Neural progenitor cell (in vitro differentiated cells): ENCODE measurements at regions not wholly inside any gene's neighbourhood (a gene's known extent, or its start where the extent isn't known, plus 50 kb on each side); places are given as distances from the start of the nearest gene placed in this dataset.
"Not testable (repeated sequence)": the region's sequence is repeated elsewhere in the genome, so short reads cannot be mapped to it uniquely, and the experiment has no call there.

ENCODE experiments used
- DNase-seq: peaks from one replicate; pipeline ENCODE4 v3.0.0-alpha.2; 2016; ENCODE audit warnings: low spot score
- H2AFZ ChIP-seq: fragments of 200-600 bp; sonication (generic); replicated peaks from 2 replicates; pipeline ENCODE4 v1.6.1; 2016; ENCODE audit warnings: antibody characterized with exemption
- H3F3A ChIP-seq: fragments of 200-600 bp; sonication (generic); 2 replicates; pipeline ENCODE4 v1.6.1; 2016; ENCODE audit warnings: antibody characterized with exemption, low read depth
- H3K27ac ChIP-seq: fragments of 200-600 bp; sonication (generic); 2 replicates; pipeline ENCODE4 v1.5.1; 2016; ENCODE audit warnings: mild to moderate bottlenecking
- H3K27me3 ChIP-seq: fragments of 200-600 bp; sonication (generic); 2 replicates; pipeline ENCODE4 v1.6.1; 2016; ENCODE audit warnings: mild to moderate bottlenecking, moderate library complexity
- H3K36me3 ChIP-seq: fragments of 200-600 bp; sonication (generic); 2 replicates; pipeline ENCODE4 v1.5.1; 2016
- H3K4me1 ChIP-seq: fragments of 200-600 bp; sonication (generic); 2 replicates; pipeline ENCODE4 v1.6.1; 2016; ENCODE audit warnings: mixed run types
- H3K4me2 ChIP-seq: fragments of 200-600 bp; sonication (generic); 2 replicates; pipeline ENCODE4 v1.6.1; 2016
- H3K4me3 ChIP-seq: fragments of 200-600 bp; sonication (generic); 2 replicates; pipeline ENCODE4 v1.5.1; 2016
- H3K79me2 ChIP-seq: fragments of 200-600 bp; sonication (generic); 2 replicates; pipeline ENCODE4 v1.6.1; 2016; ENCODE audit warnings: low read depth
- H3K9ac ChIP-seq: fragments of 200-600 bp; sonication (generic); 2 replicates; pipeline ENCODE4 v1.6.1; 2016
- H3K9me3 ChIP-seq: fragments of 200-600 bp; sonication (generic); 2 replicates; pipeline ENCODE4 v1.5.1; 2016; ENCODE audit warnings: low read depth
- H4K20me1 ChIP-seq: fragments of 200-600 bp; sonication (generic); 2 replicates; pipeline ENCODE4 v1.6.1; 2016; ENCODE audit warnings: low read depth
- H3K27ac Mint-ChIP-seq: 3 replicates; pipeline ENCODE4 v1.8.0; 2021; ENCODE audit warnings: mixed read lengths
- H3K27me3 Mint-ChIP-seq: 2 replicates; pipeline ENCODE4 v1.8.0; 2022; ENCODE audit warnings: low read depth, mild to moderate bottlenecking, inconsistent platforms, moderate library complexity, mixed read lengths; ENCODE audit not compliant: insufficient read depth
- H3K36me3 Mint-ChIP-seq: 3 replicates; pipeline ENCODE4 v1.8.0; 2021; ENCODE audit warnings: mixed read lengths
- H3K4me1 Mint-ChIP-seq: 3 replicates; pipeline ENCODE4 v1.8.0; 2021; ENCODE audit warnings: mixed read lengths
- H3K4me3 Mint-ChIP-seq: 3 replicates; pipeline ENCODE4 v1.8.0; 2021; ENCODE audit warnings: mild to moderate bottlenecking, moderate library complexity, mixed read lengths
- H3K9me3 Mint-ChIP-seq: 3 replicates; pipeline ENCODE4 v1.8.0; 2020; ENCODE audit warnings: mixed read lengths
- EZH2 ChIP-seq: fragments of 200-600 bp; sonication (generic); IDR thresholded peaks from 2 replicates; pipeline ENCODE4 v1.6.1; 2017; ENCODE audit warnings: antibody characterized with exemption, mild to moderate bottlenecking, moderate library complexity
- EZH2phosphoT487 ChIP-seq: fragments of 200-600 bp; sonication (generic); IDR thresholded peaks from 2 replicates; pipeline ENCODE4 v1.6.1; 2017; ENCODE audit warnings: antibody characterized with exemption
- TF ChIP-seq, protein P1 (sequence below): fragments of 200-600 bp; sonication (generic); IDR thresholded peaks from 2 replicates; pipeline ENCODE4 v1.5.1; 2017; ENCODE audit warnings: antibody characterized with exemption, mild to moderate bottlenecking

DNA sequence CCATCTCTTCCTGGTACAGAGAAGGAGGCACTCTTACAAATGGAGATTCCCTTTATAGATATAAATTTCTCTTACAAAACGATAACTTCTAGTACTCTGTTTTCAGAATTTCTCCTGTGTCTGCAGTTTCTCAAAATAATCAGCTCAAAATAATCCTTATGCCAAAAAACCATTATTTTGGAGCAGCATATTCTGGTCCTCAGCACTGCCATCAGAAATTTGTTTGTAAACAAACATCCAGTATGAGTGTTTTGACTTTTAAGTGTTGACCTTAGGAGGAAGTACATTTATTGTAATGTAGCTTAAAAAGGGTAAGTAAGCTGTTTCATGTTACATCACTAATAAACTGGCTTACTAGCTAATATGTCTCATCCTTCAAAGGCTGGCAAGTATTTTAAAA, 52.8 kb upstream of the SNAPC3 start:
- no peaks in the 10 kb centered on the region for H3K27me3 ChIP-seq
- no peak overlapping the region for H3K4me3 ChIP-seq
- no peaks in the 10 kb centered on the region for H3K4me1 ChIP-seq
- H3K27ac Mint-ChIP-seq = no peak overlapping the region
- no peaks in the 10 kb centered on the region for H4K20me1 ChIP-seq
- no peaks in the 10 kb centered on the region for H3K79me2 ChIP-seq
- H3K4me2 ChIP-seq = no peak overlapping the region
- no peak overlapping the region for H2AFZ ChIP-seq
- no peak for DNase-seq
- no peaks in the 10 kb centered on the region for H3F3A ChIP-seq
- peaks cover 2% of the 10 kb centered on the region for H3K9me3 Mint-ChIP-seq
- peaks cover 11% of the 10 kb centered on the region for H3K4me1 Mint-ChIP-seq
- no peak for TF ChIP-seq EZH2
- TF ChIP-seq, protein P1, sequence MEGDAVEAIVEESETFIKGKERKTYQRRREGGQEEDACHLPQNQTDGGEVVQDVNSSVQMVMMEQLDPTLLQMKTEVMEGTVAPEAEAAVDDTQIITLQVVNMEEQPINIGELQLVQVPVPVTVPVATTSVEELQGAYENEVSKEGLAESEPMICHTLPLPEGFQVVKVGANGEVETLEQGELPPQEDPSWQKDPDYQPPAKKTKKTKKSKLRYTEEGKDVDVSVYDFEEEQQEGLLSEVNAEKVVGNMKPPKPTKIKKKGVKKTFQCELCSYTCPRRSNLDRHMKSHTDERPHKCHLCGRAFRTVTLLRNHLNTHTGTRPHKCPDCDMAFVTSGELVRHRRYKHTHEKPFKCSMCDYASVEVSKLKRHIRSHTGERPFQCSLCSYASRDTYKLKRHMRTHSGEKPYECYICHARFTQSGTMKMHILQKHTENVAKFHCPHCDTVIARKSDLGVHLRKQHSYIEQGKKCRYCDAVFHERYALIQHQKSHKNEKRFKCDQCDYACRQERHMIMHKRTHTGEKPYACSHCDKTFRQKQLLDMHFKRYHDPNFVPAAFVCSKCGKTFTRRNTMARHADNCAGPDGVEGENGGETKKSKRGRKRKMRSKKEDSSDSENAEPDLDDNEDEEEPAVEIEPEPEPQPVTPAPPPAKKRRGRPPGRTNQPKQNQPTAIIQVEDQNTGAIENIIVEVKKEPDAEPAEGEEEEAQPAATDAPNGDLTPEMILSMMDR = no peak
- no peak for TF ChIP-seq EZH2phosphoT487
- H3K36me3 ChIP-seq = no peaks in the 10 kb centered on the region
- no peaks in the 10 kb centered on the region for H3K9me3 ChIP-seq
- no peak overlapping the region for H3K27ac ChIP-seq
- H3K36me3 Mint-ChIP-seq = no peaks in the 10 kb centered on the region
- no peak overlapping the region for H3K4me3 Mint-ChIP-seq
- peaks cover 8% of the 10 kb centered on the region for H3K27me3 Mint-ChIP-seq
- no peak overlapping the region for H3K9ac ChIP-seq

DNA sequence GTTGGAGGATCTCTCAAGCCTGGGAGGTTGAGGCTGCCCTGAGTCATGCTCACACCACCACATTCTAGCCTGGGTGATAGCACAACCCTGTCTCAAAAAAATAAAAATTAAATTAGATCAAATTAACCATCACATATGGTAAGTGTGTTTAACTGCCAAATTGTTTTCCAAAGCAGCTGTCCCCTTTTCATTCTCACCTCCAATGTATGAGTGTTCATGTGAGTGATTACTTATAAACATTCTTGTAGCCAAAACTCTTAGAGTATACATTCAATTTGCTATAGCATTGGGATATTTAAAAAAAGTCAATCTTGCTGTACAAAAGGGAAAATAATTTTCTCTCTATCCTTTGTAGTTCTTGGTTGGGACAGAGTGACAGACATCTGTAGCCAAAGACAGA, 53.4 kb upstream of the SNAPC3 start:
- H3K79me2 ChIP-seq = no peaks in the 10 kb centered on the region
- no peak overlapping the region for H3K4me3 ChIP-seq
- H3K27me3 ChIP-seq = no peaks in the 10 kb centered on the region
- Mint-ChIP-seq H3K4me3 (no peak overlapping the region), H3K9me3 (peaks cover 2% of the 10 kb centered on the region), H3K27me3 (peaks cover 5% of the 10 kb centered on the region), H3K27ac (no peak overlapping the region), H3K4me1 (peaks cover 10% of the 10 kb centered on the region), H3K36me3 (no peaks in the 10 kb centered on the region)
- no peak overlapping the region for H3K4me2 ChIP-seq
- H4K20me1 ChIP-seq = no peaks in the 10 kb centered on the region
- H3K27ac ChIP-seq = no peak overlapping the region
- TF ChIP-seq EZH2 (no peak), EZH2phosphoT487 (no peak)
- TF ChIP-seq, protein P1 = no peak
- no peak overlapping the region for H2AFZ ChIP-seq
- no peaks in the 10 kb centered on the region for H3K36me3 ChIP-seq
- no peaks in the 10 kb centered on the region for H3F3A ChIP-seq
- H3K9me3 ChIP-seq = no peaks in the 10 kb centered on the region
- no peaks in the 10 kb centered on the region for H3K4me1 ChIP-seq
- no peak overlapping the region for H3K9ac ChIP-seq
- no peak for DNase-seq

DNA sequence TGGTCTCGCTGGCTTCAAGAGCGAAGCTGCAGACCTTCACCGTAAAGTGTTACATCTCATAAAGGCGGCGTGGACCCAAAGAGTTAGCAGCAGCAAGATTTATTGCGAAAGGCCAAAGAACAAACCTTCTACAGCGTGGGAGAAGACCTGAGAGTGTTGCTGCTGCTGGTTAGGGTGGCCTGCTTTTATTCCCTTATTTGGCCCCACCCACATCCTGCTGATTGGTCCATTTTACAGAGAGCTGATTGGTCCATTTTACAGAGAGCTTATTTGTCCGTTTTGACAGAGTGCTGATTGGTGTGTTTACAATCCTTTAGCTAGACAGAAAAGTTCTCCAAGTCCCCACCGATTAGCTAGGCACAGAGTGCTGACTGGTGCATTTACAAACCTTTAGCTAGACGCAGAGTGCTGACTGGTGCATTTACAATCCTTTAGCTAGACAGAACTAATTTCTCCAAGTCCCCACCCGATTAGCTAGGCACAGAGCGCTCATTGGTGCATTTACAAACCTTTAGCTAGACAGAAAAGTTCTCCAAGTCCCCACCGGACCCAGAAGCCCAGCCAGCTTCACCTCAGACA, 57.6 kb upstream of the SNAPC3 start:
- H3K4me3 Mint-ChIP-seq, H3K27me3 ChIP-seq, H3K4me2 ChIP-seq, DNase-seq, H3K27me3 Mint-ChIP-seq, H3K9ac ChIP-seq, H3K36me3 ChIP-seq, H3K9me3 ChIP-seq, H4K20me1 ChIP-seq, H3K27ac Mint-ChIP-seq, H3K4me3 ChIP-seq, H3K27ac ChIP-seq, H3K36me3 Mint-ChIP-seq, H3K79me2 ChIP-seq, H3K9me3 Mint-ChIP-seq, H3K4me1 Mint-ChIP-seq, H3F3A ChIP-seq, H2AFZ ChIP-seq, H3K4me1 ChIP-seq: not testable (repeated sequence)

DNA sequence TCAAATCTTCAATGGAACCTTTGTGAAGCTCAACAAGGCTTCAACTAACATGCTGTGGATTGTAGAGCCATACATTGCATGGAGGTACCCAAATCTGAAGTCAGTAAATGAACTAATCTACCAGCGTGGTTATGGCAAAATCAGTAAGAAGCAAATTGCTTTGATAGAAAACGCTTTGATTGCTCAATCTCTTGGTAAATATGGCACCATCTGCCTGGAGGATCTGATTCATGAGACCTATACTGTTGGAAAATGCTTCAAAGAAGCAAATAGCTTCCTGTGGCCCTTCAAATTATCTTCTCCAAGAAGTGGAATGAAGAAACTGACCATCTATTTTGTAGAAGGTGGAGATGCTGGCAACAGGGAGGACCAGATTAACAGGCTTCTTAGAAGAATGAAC, 54.7 kb upstream of the TTC39B start:
- H3K9me3 Mint-ChIP-seq = peaks cover 2% of the 10 kb centered on the region
- H3K9ac ChIP-seq = no peak overlapping the region
- no peaks in the 10 kb centered on the region for H3F3A ChIP-seq
- H3K36me3 ChIP-seq = no peaks in the 10 kb centered on the region
- no peaks in the 10 kb centered on the region for H3K36me3 Mint-ChIP-seq
- H4K20me1 ChIP-seq = no peaks in the 10 kb centered on the region
- H3K4me1 Mint-ChIP-seq = no peaks in the 10 kb centered on the region
- TF ChIP-seq, protein P1 = no peak
- TF ChIP-seq EZH2 (no peak), EZH2phosphoT487 (no peak)
- no peaks in the 10 kb centered on the region for H3K27me3 ChIP-seq
- H3K4me1 ChIP-seq = no peaks in the 10 kb centered on the region
- no peaks in the 10 kb centered on the region for H3K79me2 ChIP-seq
- no peak overlapping the region for H3K4me2 ChIP-seq
- H3K27ac Mint-ChIP-seq = no peak overlapping the region
- H3K9me3 ChIP-seq = no peaks in the 10 kb centered on the region
- no peak for DNase-seq
- peaks cover 2% of the 10 kb centered on the region for H3K27me3 Mint-ChIP-seq
- no peak overlapping the region for H2AFZ ChIP-seq
- no peak overlapping the region for H3K27ac ChIP-seq
- H3K4me3 ChIP-seq = no peak overlapping the region
- no peak overlapping the region for H3K4me3 Mint-ChIP-seq
